Activated CD4-positive, alpha-beta T cell treated with anti-CD3 and anti-CD28 coated beads for 24 hours (primary cell): ENCODE measurements at regions not wholly inside any gene's neighbourhood (a gene's known extent, or its start where the extent isn't known, plus 50 kb on each side); places are given as distances from the start of the nearest gene placed in this dataset.
"Not testable (repeated sequence)": the region's sequence is repeated elsewhere in the genome, so short reads cannot be mapped to it uniquely, and the experiment has no call there.

Experiments
- DNase-seq, 2 donors: peaks; one replicate each; pipeline ENCODE4 v3.0.0-alpha.2; 2020; ENCODE audit warnings: low read depth in 2 of 2

DNA sequence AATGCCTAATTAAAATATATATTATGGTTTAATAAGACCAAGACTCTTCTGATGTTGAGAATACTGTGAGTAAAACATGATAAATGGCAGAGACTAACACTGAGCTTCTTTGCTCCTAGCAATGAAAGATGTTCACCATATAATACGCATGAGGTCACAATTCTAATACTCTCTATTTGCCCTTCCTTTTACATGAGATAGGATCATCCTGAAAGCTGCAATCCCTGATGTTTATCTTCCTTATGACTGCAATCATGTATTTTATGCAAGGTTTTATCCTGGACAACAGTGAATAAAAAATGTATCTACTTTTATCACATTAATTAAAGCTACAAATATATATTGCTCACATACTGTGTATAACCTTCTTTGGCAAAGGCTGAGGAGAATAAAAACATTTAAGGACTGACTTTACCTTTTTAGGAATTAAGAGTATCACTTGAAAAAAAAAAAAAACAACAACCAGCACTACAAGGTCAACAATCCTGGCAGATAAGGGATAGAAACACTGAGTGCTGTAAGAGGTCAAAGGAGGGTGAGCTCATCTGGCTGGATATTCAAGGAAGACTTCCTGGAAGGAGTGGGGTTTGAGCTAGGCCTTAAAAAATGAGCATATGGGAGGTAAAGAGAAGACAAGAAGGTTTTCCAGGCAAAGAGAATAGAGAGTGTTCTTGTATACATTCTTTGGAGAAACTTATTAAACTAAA lies 99.9 kb downstream of the AREG start:
- DNase-seq = no peak

DNA sequence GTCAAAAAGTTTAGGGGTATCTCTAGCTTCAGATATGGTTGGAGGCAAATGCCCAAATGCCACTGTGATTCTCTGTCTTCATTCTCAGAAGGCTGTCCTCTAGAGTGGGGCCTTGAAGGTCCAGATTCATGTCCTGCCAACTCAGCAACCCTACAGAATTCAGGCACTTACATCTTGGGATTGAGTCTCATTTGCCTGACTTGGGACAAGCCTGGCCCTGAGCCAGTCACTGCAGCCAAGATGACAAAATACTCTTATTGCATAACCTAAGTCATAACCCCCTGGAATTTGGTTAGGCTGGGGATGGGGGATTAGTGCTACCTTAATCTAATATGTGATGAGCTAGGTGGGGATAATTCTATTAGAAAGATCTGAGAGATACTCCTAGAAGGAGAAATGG lies 100.5 kb downstream of the AREG start:
- DNase-seq = no peak

DNA sequence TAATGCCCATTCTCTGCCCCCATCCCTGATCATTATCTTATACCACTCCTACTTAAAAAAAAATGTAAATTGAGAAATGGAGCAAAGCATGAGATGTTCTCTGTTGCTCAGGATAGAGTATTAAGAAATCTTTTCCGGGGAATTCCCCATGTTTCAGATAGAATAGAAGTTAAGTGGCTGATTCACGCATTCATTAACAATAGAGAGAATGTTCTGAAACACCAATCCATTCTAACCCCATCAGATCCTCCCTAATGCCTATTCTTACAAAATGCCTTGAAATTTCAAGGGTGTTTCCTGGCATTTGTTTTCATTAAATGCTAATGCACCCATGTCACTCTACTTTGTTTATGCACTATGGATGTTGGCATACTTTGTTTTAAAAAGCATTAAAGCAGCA lies 101.1 kb downstream of the AREG start:
- DNase-seq = no peak

DNA sequence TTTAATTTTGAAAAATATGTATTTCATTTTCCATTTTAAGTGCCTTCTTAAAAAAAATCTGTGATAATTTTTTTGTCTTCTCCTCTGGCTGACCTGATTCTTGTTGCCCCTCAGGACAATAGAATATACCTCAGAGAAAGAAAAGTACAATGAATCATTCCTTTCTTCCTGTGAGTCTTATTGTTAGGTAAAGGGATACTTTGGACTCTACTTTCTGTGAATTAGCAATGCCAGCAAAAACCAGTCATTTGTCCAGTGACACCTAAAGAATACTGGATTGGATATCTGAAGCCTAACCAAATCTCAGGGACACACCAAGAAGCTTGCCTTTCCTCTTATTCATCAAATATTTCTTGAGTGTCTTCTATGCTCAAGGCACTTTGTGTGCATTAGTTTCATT lies 102.1 kb downstream of the AREG start:
- no peak for DNase-seq

DNA sequence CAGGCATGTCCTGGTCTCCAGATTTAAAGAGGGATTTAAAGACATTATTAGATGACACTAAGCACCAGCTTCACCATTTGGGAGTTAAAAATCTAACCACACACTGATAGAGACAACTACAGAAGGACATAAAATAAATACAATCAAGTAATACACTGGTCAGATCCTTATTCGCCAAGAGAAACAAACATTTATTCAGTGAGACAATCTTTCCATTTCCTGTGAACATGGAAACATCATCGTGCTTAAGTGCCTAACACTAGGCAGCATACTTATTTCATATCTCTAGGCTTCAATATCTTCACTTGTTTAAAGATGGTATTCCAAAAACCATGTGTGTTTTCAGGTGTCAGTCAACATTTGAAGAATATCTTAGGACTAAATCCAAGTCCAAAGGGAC lies 103.6 kb downstream of the AREG start:
- no peak for DNase-seq

DNA sequence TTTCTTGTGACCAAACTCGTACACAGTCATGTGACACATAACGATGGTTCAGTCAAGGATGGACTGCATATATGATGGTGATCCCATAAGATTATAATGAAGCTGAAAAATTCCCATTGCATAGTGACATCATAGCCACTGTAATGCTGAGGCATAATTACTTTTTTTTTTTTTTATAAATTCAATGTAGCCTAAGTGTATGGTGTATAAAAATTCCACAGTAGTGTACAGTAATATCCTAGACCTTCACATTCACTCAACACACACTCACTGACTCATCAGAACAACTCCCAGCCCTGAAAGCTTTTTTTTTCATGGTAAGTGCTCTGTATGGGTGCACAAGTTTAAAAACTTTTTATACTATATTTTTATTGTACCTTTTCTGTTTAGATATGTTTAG lies 105.0 kb downstream of the AREG start:
- DNase-seq = no peak

DNA sequence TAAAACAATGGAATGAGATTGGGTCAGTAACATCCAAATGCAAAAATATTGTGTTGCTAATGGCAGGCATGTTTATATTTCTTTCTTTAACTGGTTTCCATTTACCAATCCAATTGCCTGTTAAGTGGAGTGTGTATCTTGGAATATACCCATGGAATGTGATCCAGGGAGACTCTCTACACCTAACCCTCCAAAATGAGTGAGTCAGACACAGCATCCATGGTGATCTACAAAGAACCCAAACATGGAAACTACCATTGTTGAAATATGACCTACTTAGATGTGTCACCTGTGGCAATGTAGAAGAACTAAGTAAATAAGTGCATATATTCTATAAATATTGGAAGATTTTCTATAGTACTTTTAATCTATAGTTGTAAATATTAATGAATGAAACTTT lies 110.3 kb downstream of the AREG start:
- DNase-seq = no peak

DNA sequence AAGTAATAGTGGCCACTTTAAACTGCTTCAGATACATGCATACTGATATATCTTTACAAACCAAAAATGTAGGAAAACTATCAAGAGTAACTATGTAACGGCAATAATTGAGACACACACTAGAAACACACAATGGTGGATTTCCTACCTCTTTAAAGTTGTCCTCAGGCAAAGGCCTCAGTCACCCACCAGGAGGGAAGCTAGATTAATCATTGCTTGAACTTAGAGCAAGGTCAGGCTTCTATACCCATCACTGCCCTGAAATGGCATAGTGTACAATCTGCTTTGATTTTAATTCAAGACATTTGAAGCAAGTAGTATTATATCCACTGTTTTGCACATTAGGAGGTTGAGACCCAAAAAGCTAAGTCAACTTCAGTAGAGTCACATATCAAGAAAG lies 110.9 kb downstream of the AREG start:
- no peak for DNase-seq

DNA sequence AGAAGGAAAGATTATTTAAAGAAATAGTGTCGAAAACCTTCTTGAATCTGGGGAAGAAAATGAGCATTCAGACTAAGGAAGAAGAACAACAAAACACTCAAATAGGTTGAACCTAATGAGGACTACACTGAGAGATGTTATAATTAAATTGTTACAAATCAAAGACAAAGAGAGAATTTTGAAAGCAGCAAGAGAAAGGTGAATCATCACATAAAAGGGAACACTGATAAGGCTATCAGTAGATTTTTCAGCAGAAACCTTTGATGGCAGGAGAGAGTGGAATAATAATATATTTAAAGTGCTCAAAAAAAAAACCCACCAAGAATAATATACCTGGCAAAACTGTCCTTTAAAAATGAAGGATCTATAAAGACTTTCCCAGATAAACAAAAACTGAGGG lies 114.9 kb downstream of the AREG start:
- DNase-seq = no peak

DNA sequence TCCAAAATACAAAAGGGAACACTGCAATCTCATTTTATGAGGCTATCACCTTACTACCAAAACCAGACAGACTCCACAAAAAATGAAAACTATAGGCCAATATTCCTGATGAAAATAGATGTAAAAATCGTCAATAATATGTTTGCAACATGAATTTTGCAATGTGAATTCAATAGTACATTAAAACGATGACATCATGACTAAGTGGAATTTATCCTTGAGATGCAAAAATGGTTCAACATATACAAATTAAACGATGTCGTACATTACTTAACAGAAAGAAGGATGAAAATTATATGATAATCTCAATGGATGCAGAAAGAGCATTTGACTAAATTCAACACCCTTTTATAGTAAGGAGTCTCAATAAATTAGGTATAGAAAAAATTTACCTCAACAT lies 123.0 kb downstream of the AREG start:
- no peak for DNase-seq

DNA sequence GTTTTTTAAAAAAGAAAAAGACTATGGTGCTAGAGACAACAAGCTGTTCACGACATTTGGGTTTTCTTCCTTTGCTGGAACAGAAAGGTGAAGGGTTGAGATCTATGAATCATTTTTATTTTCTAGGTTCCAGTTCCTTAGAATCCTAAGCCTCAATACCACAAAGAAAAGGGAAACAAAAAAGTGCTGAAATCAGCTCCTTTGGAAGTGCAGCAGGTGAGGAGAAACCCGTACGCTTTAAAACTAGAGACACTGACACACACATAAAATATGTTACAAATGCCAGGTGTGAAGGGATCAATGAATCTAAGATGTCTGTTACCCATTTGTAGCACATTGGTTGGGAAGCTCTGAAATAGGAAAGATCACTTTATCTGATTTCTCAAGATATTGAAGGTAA lies 125.2 kb downstream of the AREG start:
- DNase-seq = no peak

DNA sequence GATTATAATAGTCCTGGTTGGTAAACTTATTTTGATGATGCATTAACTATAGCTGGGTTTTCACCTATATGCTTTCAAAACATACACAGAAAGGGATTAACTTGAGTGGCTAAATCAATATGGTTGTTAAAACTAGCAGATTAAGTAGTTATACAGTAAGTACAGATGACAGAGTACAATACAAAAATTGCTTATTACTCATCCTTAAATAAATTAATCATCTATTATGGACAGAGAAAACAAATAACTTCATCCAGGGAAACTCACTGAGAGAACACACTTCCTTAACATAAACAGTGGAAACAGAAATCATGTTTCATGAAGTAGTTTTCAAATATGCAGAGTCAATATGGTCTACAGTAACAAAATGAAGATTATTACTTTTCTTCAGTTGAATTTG lies 133.4 kb downstream of the AREG start:
- no peak for DNase-seq

DNA sequence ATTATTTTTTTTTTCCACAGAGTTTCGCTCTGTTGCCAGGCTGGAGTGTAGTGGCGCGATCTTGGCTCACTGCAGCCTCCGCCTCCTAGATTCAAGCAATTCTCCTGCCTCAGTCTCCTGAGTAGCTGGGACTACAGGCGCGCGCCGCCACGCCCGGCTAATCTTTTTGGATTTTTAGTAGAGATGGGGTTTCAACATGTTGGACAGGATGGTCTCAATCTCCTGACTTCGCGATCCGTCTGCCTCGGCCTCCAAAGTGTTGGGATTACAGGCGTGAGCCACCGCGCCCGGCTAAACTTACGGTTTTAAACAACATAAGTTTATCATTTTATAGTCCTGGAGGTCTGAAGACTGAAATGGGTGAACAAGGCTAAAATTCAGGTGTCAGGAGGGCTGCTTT lies 133.9 kb downstream of the AREG start:
- DNase-seq = not testable (repeated sequence)

DNA sequence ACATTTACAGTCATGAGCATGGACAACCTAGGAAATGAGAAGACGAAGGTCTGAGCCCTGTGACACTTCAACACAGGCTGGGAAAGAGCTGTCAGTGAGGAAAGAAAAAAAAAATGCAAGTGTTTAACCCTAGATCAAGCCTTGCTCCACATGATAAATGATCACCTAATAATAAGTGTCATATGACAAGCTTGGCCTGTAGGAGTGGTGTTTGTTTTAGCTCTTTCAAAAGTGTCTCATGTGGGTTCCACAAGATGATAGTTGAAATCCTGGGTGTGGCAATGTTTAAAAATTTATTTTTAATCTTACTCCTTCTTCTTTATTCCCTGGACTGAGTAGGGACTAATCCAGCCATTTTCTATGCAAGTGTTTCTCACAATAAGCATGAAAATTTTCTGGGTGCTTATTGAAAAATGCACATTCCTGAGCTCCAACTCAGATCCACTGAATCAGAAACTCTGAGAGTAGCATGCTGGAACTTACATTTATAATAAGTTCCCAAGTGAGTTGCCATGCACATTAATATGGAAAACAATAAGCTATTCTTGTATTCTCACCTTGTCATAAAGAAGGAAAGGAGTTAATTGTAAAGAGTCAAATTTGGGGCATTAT lies 138.3 kb downstream of the AREG start:
- no peak for DNase-seq

DNA sequence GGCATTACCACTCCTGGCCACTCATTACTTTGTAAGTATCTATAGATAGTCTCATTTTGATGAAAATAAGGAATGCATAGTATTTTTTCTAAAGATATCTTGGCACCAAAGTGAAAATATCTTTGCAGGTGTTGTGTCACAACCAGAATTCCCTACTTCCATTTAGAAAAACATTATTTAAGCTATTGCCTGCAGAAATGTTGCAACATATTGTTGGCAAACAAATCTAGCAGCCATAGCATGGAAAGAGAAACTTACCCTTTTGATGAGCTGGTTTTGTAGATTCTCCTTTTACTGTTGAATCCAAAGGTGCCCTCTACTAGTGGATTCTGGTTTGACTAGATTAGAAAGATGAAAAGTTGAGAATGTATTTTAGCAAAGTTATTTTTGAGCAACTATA lies 138.8 kb downstream of the AREG start:
- DNase-seq = no peak

DNA sequence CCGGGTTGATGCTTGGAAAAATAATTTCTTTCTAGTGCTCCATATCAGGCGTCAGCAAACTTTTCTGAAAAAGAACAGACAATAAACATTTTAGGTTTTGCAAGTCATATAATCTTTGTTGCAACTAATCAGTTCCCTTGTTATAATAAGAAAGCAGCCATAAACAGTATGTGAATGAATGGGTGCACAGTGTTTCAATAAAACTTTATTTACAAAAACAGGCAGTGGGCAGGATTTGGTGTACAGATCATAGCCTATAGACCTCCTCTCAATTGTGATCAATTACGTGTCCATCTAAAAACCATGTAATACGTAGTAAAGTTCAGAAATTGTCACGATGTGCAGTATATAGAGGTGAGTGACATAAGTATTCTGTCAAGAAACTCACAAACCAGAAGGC lies 143.4 kb downstream of the AREG start:
- no peak for DNase-seq

DNA sequence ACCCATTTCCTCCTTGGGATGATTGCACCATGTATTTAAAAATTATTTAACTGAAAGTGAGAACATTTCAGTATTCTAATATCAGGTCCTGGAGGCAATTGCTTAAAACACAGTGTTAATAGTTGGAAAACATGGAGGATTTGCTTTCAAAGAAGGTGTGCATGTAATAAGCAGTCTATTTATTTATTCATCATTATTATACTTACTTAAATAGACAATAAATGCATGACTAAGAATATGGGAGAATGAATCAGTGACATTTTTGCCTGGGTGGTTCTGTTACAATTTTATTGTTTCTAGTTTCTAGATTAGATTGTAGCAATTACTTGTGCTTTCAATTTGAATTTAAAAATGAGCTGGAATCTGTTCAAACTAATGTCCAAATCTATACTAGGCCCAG lies 145.5 kb downstream of the AREG start:
- no peak for DNase-seq

DNA sequence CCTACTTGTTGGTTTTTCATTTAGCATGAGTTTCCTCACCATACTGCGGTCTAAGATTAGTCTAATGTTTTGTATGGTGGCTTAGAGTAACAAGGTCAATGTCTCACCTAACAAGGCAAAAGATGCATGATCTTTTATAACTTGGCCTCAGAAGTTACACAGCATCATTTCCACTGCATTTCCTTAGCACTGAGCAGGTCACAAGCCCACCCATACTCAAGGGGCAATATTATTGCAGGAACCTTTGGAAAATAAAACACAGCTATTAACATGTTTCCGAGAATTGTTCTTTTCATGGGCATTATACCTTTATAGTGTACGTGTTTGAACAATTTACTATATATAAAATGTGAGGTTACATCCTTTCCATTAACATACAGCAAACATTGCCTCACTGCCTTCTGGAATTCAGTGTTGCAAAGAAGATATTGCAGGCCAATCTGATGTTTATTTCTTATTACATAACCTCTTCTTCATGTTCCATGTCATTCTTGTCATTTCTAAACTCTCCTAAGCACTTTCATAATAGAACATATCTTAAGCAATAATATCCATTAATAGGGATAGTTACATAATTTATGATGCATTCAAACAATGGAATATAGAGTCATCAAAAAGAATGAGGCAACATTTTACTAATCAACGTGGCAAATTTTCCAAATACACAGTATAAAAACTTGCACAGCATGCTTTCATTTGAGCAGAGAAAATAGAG lies 153.8 kb downstream of the AREG start:
- no peak for DNase-seq

DNA sequence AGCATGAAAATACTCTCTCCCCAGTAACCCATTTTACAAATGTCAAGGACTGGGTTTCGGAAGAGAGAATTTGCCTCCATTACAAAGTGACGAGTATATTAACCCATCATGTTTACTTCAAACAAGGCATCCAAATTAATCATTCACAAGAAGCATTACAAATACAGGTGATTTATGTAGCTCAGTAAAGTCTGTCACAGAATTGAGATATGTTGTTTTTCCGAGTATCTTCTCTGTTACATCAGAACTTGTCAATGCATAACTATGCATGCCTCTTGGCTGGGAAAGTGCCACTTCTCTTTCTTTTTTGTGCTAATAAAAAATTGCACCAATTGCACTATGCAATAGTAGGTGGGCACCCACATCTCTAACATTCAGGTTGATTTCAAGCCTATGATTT lies 158.2 kb downstream of the AREG start:
- DNase-seq = no peak

DNA sequence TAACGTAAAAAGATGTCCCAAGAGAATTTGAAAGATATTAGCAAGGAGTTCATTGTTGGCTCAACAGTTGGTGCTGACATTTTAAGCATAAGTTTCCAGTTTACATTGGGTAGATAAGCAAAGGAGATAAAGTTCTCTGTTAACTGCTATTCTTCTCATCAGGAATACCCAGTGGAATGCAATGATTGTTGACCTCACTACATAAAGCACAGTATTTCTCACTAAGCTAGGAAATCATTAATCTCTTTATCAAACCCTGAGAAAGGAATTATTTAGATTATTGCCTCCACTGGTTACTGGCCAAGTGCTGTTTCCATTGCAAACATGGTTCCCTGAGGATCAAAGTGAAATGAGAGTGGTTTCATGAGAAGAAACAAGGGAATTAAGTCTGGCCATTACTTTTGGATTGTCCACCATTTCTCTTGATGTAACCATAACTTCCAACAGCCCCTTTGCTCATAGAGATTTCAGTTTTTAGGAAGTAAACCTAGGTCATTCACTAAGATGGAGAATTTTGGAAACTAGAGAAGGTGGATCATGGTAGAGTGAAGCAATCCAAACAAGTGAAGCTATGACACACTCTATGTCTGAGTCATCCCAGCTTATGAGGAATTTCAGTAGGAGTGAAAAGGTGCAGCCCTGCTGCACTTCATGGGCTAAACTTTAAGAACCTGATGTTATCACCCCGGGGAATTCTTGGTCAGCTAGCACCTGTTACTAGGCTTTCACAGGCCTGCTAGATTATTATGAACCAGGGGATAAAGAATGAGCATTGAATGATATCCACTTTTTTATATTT lies 163.4 kb downstream of the AREG start:
- DNase-seq = no peak

DNA sequence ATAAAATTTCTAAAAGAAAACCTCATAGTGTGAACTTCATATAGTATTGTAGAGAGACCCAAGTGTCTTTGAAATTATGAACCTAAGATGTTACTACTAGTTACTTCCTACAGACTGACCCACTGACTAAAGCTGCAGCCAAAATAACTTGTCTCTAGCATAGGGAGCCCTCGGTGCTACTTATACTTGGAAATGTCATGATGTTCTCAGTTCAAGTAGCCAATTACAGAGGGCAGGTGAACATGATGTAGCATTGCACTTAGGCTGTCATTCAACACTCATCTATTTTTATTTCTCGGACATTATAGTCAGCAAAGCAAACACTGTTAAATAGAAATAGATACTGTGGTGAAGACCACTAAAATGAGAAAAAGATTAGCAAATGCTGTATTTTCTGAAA lies 165.6 kb downstream of the AREG start:
- no peak for DNase-seq

DNA sequence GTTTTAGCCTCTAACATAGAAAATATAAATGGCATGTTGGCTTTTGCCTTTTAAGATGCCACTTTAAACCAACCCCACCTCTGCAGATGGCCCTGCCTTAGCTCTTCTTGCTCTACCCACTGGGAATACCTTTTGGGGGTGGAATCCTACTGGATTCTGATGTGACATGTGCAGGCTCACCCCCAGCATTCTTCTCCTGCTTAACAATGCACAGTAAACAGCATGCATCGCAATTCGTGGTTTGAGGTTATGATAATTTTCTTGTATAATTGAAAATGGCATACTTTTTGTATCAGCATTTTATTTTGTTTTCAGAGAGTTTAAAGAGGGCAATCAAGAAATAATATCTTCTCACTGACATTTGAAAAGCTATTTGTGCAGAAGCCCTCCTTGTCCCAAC lies 167.9 kb downstream of the AREG start:
- no peak for DNase-seq

DNA sequence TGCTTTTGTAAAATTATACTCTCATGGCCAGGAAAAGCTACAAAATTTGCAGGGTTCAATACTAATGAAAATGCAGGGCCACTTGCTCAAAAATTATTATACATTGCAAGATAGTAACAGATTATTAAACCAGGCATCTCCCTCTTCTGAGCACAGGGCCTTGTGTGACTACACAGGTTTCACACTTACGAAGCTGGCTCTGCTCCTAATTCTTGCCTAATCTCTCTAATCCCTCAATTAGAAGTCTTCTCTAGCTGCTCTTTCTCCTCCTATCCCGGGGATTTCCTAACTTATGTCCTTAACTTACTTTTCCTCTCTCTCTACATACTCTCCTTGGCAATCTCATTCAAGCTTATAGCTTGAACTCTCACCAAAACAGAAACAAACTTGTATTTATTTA lies 168.3 kb downstream of the AREG start:
- no peak for DNase-seq
